ENCODE measurements at regions not wholly inside any gene's neighbourhood (a gene's known extent, or its start where the extent isn't known, plus 50 kb on each side); places are given as distances from the start of the nearest gene placed in this dataset.
"Not testable (repeated sequence)": the region's sequence is repeated elsewhere in the genome, so short reads cannot be mapped to it uniquely, and the experiment has no call there.

- no peak for DNase-seq
Measured at GRCh38 chr16:72590151-72590937, 418.4 kb upstream of the PMFBP1 start.

- no peak for DNase-seq
Measured at GRCh38 chr16:72588551-72588950, 416.6 kb upstream of the PMFBP1 start.

- DNase-seq = not testable (repeated sequence)
Measured at GRCh38 chr16:72578061-72578460, 406.1 kb upstream of the PMFBP1 start.

- DNase-seq = no peak
Measured at GRCh38 chr16:72576189-72576588, 404.2 kb upstream of the PMFBP1 start.

GRCh38 chr16:72569677-72570076, 397.7 kb upstream of the PMFBP1 start:
- no peak for DNase-seq

GRCh38 chr16:72568502-72568901, 396.5 kb upstream of the PMFBP1 start:
- no peak for DNase-seq

- DNase-seq = no peak
Measured at GRCh38 chr16:72566174-72566573, 394.2 kb upstream of the PMFBP1 start.

GRCh38 chr16:72565106-72565505, 393.2 kb upstream of the PMFBP1 start:
- DNase-seq = no peak

GRCh38 chr16:72560617-72561016, 388.7 kb upstream of the PMFBP1 start:
- no peak for DNase-seq

- DNase-seq = no peak
Measured at GRCh38 chr16:72558501-72558900, 386.5 kb upstream of the PMFBP1 start.

- DNase-seq = no peak
Measured at GRCh38 chr16:72554935-72555334, 383.0 kb upstream of the PMFBP1 start.

- DNase-seq = no peak
Measured at GRCh38 chr16:72552654-72553053, 380.7 kb upstream of the PMFBP1 start.

- DNase-seq = no peak
Measured at GRCh38 chr16:72551649-72552048, 379.7 kb upstream of the PMFBP1 start.

GRCh38 chr16:72549878-72550277, 377.9 kb upstream of the PMFBP1 start:
- DNase-seq = no peak

GRCh38 chr16:72542102-72542501, 370.1 kb upstream of the PMFBP1 start:
- DNase-seq = no peak

- no peak for DNase-seq
Measured at GRCh38 chr16:72537664-72538063, 365.7 kb upstream of the PMFBP1 start.

- DNase-seq = no peak
Measured at GRCh38 chr16:72536723-72537435, 364.9 kb upstream of the PMFBP1 start.

- DNase-seq = no peak
Measured at GRCh38 chr16:72532906-72533410, 361.0 kb upstream of the PMFBP1 start.

GRCh38 chr16:72530434-72530833, 358.5 kb upstream of the PMFBP1 start:
- no peak for DNase-seq

- DNase-seq = no peak
Measured at GRCh38 chr16:72523087-72523486, 351.1 kb upstream of the PMFBP1 start.

GRCh38 chr16:72517154-72517553, 345.2 kb upstream of the PMFBP1 start:
- DNase-seq = no peak

- no peak for DNase-seq
Measured at GRCh38 chr16:72511171-72511570, 339.2 kb upstream of the PMFBP1 start.

GRCh38 chr16:72508191-72508590, 336.2 kb upstream of the PMFBP1 start:
- DNase-seq = no peak

GRCh38 chr16:72502594-72503005, 330.6 kb upstream of the PMFBP1 start:
- DNase-seq = no peak

Data from GDM1 (cell line).